ENCODE measurements at regions not wholly inside any gene's neighbourhood (a gene's known extent, or its start where the extent isn't known, plus 50 kb on each side); places are given as distances from the start of the nearest gene placed in this dataset.
"Not testable (repeated sequence)": the region's sequence is repeated elsewhere in the genome, so short reads cannot be mapped to it uniquely, and the experiment has no call there.

- DNase-seq (ENCODE audit: low spot score), result no peak
Measured at GRCh38 chr16:85527042-85527766, 85.9 kb upstream of the GSE1 start.

- no peak for DNase-seq (ENCODE audit: low spot score)
Measured at GRCh38 chr16:85527767-85528297, 85.3 kb upstream of the GSE1 start.

- no peak for DNase-seq (ENCODE audit: low spot score)
Measured at GRCh38 chr16:85528528-85529387, 84.4 kb upstream of the GSE1 start.

GRCh38 chr16:85529489-85530369 lies 83.4 kb upstream of the GSE1 start:
- no peak for DNase-seq (ENCODE audit: low spot score)

GRCh38 chr16:85530370-85530739 lies 82.8 kb upstream of the GSE1 start:
- DNase-seq (ENCODE audit: low spot score), result no peak

GRCh38 chr16:85531516-85531915 lies 81.6 kb upstream of the GSE1 start:
- DNase-seq (ENCODE audit: low spot score), result no peak

GRCh38 chr16:85532147-85532546 lies 81.0 kb upstream of the GSE1 start:
- DNase-seq (ENCODE audit: low spot score), result no peak

GRCh38 chr16:85533593-85533992 lies 79.5 kb upstream of the GSE1 start:
- not testable (repeated sequence) for DNase-seq (ENCODE audit: low spot score)

- no peak for DNase-seq (ENCODE audit: low spot score)
Measured at GRCh38 chr16:85534536-85535351, 78.4 kb upstream of the GSE1 start.

- no peak for DNase-seq (ENCODE audit: low spot score)
Measured at GRCh38 chr16:85535352-85536072, 77.6 kb upstream of the GSE1 start.

- DNase-seq (ENCODE audit: low spot score), result no peak
Measured at GRCh38 chr16:85536073-85536410, 77.1 kb upstream of the GSE1 start.

GRCh38 chr16:85536411-85537330 lies 76.5 kb upstream of the GSE1 start:
- DNase-seq (ENCODE audit: low spot score), result no peak

GRCh38 chr16:85537331-85537788 lies 75.8 kb upstream of the GSE1 start:
- no peak for DNase-seq (ENCODE audit: low spot score)

- DNase-seq (ENCODE audit: low spot score), result no peak
Measured at GRCh38 chr16:85537795-85538401, 75.2 kb upstream of the GSE1 start.

GRCh38 chr16:85539084-85539483 lies 74.0 kb upstream of the GSE1 start:
- no peak for DNase-seq (ENCODE audit: low spot score)

- DNase-seq (ENCODE audit: low spot score), result no peak
Measured at GRCh38 chr16:85539629-85540291, 73.4 kb upstream of the GSE1 start.

GRCh38 chr16:85541181-85541580 lies 71.9 kb upstream of the GSE1 start:
- no peak for DNase-seq (ENCODE audit: low spot score)

GRCh38 chr16:85541619-85541979 lies 71.5 kb upstream of the GSE1 start:
- no peak for DNase-seq (ENCODE audit: low spot score)
